ENCODE measurements at regions not wholly inside any gene's neighbourhood (a gene's known extent, or its start where the extent isn't known, plus 50 kb on each side); places are given as distances from the start of the nearest gene placed in this dataset.

DNA sequence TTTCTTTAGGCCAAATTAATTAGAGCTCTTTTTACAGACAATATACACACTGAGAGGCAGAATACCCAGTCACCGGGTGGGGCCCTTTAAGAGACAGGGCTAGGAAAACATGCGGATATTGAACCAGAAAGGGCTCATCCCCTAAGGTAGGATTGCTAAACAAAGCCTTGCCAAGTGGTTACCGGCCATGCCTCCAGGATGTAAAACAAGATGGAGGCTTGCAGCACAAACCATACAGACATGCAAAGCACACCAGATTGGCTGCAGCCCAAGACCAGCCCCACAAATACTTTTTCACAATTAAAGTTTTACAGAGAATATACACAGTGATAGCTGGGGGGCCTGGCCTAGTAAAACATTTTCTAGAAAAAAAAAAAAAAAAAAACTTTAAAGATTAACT lies 210.0 kb downstream of the KLHL4 start:
- H3K4me3 ChIP-seq (ENCODE audit: low read depth, low read length): no peak overlapping the region
- H3K27ac ChIP-seq (ENCODE audit: low read depth, low read length): no peak overlapping the region
- no peak overlapping the region for H3K9ac ChIP-seq (ENCODE audit: low read depth, low read length)
- peaks cover 12% of the 10 kb centered on the region for H3K9me3 ChIP-seq (ENCODE audit: control insufficient read depth, insufficient read depth, low read length)
- no peaks in the 10 kb centered on the region for H3K4me1 ChIP-seq (ENCODE audit: control insufficient read depth, insufficient read depth, low read length)
- no peaks in the 10 kb centered on the region for H3K36me3 ChIP-seq (ENCODE audit: control insufficient read depth, insufficient read depth, low read length)
- no peaks in the 10 kb centered on the region for H3K27me3 ChIP-seq (ENCODE audit: control insufficient read depth, insufficient read depth, low read length)

DNA sequence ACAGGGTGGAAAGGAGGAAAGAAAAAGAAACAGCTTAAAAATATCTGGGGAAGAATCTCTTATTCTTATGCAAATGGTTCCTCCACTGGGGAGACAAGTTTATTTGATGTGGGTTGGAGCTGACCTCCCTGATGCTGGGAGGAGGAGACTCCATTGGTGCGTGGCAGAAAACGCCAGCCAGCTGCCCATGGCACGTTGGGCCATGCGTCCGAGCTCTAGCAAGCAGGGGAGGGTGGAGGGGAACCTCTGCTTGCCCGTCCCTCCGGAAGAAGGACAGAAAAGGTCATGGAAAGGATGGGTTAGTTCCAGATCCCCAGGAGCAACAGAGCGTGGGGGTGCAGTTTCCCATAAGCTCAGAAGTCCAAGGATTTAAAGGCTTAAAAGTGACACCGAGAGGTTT lies 210.4 kb downstream of the KLHL4 start:
- Histone ChIP-seq H3K4me1 (ENCODE audit: control insufficient read depth, insufficient read depth, low read length) (no peaks in the 10 kb centered on the region), H3K27ac (ENCODE audit: low read depth, low read length) (no peak overlapping the region), H3K4me3 (ENCODE audit: low read depth, low read length) (no peak overlapping the region), H3K9me3 (ENCODE audit: control insufficient read depth, insufficient read depth, low read length) (peaks cover 12% of the 10 kb centered on the region), H3K36me3 (ENCODE audit: control insufficient read depth, insufficient read depth, low read length) (no peaks in the 10 kb centered on the region), H3K9ac (ENCODE audit: low read depth, low read length) (no peak overlapping the region), H3K27me3 (ENCODE audit: control insufficient read depth, insufficient read depth, low read length) (no peaks in the 10 kb centered on the region)

DNA sequence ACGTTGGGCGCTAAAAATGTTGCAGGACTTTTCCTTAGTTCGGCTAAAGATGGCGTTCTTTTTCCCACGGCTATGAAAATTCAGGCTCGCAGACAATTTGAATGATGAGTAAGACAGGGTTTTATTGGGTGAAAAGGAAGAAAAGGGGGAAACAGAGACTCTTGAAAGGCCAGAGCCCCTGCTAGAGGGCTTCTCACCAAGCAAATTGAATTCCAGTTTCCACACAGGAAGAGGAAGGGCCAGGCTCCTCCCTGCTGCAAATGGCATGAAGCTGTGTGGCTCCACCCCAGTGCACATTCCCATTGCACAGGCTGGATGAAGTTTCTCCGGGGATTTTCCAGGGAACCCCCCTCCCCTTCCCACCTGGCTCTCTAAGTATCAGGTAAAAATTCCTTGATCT lies 210.9 kb downstream of the KLHL4 start:
- H3K9me3 ChIP-seq (ENCODE audit: control insufficient read depth, insufficient read depth, low read length): peaks cover 12% of the 10 kb centered on the region

DNA sequence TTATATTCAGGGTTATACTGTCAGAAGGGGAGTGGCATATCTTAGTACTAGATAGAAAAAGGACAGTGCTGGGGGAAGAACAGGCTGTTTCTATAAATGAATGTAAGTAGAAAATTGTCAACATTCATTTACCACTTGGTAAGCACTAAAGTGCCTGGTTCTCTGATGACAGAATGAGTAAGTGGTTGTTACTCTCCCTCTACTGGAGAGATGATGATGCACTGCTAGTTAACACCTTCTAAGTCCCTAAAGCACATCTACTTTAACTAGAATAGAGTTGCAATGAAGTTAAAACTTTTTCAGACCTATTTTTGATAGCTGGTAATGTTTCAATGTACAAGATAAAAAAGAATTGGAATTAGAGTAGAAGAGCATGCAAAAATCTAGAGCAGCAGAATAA lies 214.5 kb downstream of the KLHL4 start:
- H3K27ac ChIP-seq (ENCODE audit: low read depth, low read length): no peak overlapping the region
- no peaks in the 10 kb centered on the region; the same call in 1 of the 2 replicates for H3K4me1 ChIP-seq (ENCODE audit: control insufficient read depth, insufficient read depth, low read length)
- H3K4me3 ChIP-seq (ENCODE audit: low read depth, low read length): no peak overlapping the region
- H3K36me3 ChIP-seq (ENCODE audit: control insufficient read depth, insufficient read depth, low read length): no peaks in the 10 kb centered on the region
- H3K9me3 ChIP-seq (ENCODE audit: control insufficient read depth, insufficient read depth, low read length): peaks cover 5% of the 10 kb centered on the region; the same call in 1 of the 2 replicates
- no peak overlapping the region for H3K9ac ChIP-seq (ENCODE audit: low read depth, low read length)
- no peaks in the 10 kb centered on the region for H3K27me3 ChIP-seq (ENCODE audit: control insufficient read depth, insufficient read depth, low read length)

More for the DNA sequence above, 210.9 kb downstream of the KLHL4 start:
- Histone ChIP-seq H3K9ac (ENCODE audit: low read depth, low read length) (no peak overlapping the region), H3K4me3 (ENCODE audit: low read depth, low read length) (no peak overlapping the region), H3K4me1 (ENCODE audit: control insufficient read depth, insufficient read depth, low read length) (no peaks in the 10 kb centered on the region), H3K27ac (ENCODE audit: low read depth, low read length) (no peak overlapping the region), H3K36me3 (ENCODE audit: control insufficient read depth, insufficient read depth, low read length) (no peaks in the 10 kb centered on the region), H3K27me3 (ENCODE audit: control insufficient read depth, insufficient read depth, low read length) (no peaks in the 10 kb centered on the region)

DNA sequence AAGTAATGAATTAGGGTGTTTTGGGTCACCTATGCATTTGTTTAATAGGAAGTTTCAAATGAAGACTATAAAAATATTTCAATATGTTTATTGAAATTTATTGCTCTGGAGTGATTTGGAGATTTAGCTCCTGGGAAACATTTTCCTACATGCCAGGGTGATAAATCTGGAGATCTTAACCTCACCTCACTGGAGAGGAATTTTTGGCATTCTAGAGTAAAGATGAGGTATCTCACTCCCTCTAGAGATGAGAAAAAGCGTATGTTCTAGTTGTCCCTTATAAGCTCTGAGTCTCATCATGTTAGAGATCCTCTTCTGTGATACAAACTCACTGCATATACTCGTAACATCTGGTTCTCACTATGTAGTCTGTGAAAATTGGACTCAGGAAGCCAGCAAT lies 219.0 kb downstream of the KLHL4 start:
- no peaks in the 10 kb centered on the region for H3K27me3 ChIP-seq (ENCODE audit: control insufficient read depth, insufficient read depth, low read length)
- H3K36me3 ChIP-seq (ENCODE audit: control insufficient read depth, insufficient read depth, low read length): no peaks in the 10 kb centered on the region
- no peaks in the 10 kb centered on the region; the same call in 1 of the 2 replicates for H3K4me1 ChIP-seq (ENCODE audit: control insufficient read depth, insufficient read depth, low read length)
- H3K27ac ChIP-seq (ENCODE audit: low read depth, low read length): no peak overlapping the region
- no peaks in the 10 kb centered on the region for H3K9me3 ChIP-seq (ENCODE audit: control insufficient read depth, insufficient read depth, low read length)
- no peak overlapping the region for H3K9ac ChIP-seq (ENCODE audit: low read depth, low read length)
- no peak overlapping the region for H3K4me3 ChIP-seq (ENCODE audit: low read depth, low read length)

DNA sequence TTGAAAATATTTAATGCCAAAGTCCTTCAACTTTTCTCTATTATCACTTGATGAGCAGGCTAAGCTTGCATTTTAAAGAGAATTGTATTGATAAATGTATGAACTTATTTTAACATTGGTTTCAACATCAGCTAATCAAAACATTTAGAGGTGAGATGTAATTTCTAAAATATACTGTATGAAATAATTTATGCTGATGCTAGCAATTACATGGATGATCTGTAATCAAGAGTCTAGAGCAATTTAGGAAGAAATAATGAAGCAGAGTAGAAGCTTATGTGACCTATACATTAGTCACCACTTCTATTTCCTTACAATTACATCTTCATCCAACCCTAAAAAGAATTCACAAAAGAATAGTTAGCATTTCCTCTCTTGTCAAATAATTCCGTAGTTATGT lies 226.8 kb downstream of the KLHL4 start:
- Histone ChIP-seq H3K9ac (ENCODE audit: low read depth, low read length) (no peak overlapping the region), H3K27me3 (ENCODE audit: control insufficient read depth, insufficient read depth, low read length) (no peaks in the 10 kb centered on the region), H3K36me3 (ENCODE audit: control insufficient read depth, insufficient read depth, low read length) (no peaks in the 10 kb centered on the region), H3K4me3 (ENCODE audit: low read depth, low read length) (no peak overlapping the region), H3K9me3 (ENCODE audit: control insufficient read depth, insufficient read depth, low read length) (no peaks in the 10 kb centered on the region), H3K4me1 (ENCODE audit: control insufficient read depth, insufficient read depth, low read length) (no peaks in the 10 kb centered on the region; the same call in 1 of the 2 replicates), H3K27ac (ENCODE audit: low read depth, low read length) (no peak overlapping the region)

DNA sequence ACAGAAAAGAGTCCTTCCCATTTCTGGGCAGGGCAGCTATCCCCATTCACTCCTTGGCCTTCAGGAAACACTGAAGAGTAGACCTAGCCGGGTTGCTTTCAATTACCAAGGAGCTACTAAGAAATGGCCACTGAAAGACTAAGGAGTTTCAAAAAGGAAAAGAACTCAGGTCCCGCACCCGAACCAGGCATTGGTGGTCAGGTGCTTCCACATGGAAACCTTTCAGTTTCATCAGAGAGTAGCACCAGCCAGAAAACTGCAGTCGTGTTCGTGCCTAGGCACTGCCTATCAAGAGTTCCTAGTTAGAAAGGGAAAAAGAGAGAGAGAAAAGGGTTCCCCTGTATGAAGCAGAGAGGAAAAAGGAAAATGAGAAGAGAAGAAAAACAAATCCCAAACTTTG lies 237.9 kb downstream of the KLHL4 start:
- no peak overlapping the region for H3K27ac ChIP-seq (ENCODE audit: low read depth, low read length)
- peaks cover 12% of the 10 kb centered on the region for H3K4me1 ChIP-seq (ENCODE audit: control insufficient read depth, insufficient read depth, low read length)
- no peaks in the 10 kb centered on the region for H3K27me3 ChIP-seq (ENCODE audit: control insufficient read depth, insufficient read depth, low read length)
- H3K9me3 ChIP-seq (ENCODE audit: control insufficient read depth, insufficient read depth, low read length): peaks cover 18% of the 10 kb centered on the region
- no peak overlapping the region for H3K9ac ChIP-seq (ENCODE audit: low read depth, low read length)
- H3K36me3 ChIP-seq (ENCODE audit: control insufficient read depth, insufficient read depth, low read length): no peaks in the 10 kb centered on the region
- H3K4me3 ChIP-seq (ENCODE audit: low read depth, low read length): no peak overlapping the region

DNA sequence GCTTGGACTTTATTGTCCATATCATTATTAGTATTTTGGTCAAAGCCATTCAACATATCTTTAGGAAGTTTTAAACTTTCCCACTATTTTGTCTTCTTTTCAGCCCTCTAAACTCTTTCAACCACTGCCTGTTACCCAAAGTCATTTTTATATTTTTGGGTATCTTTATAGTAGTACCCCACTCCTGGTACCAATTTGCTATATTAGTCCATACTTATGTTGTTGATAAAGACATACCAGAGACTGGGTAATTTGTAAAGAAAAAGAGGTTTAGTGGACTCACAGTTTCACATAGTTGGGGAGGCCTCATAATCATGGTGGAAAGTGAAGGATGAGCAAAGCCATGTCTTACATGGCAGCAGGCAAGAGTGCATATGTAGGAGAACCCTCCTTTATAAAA lies 271.4 kb downstream of the KLHL4 start:
- Histone ChIP-seq H3K4me3 (ENCODE audit: low read depth, low read length) (no peak overlapping the region), H3K9me3 (ENCODE audit: control insufficient read depth, insufficient read depth, low read length) (peaks cover 23% of the 10 kb centered on the region), H3K4me1 (ENCODE audit: control insufficient read depth, insufficient read depth, low read length) (no peaks in the 10 kb centered on the region), H3K36me3 (ENCODE audit: control insufficient read depth, insufficient read depth, low read length) (no peaks in the 10 kb centered on the region), H3K9ac (ENCODE audit: low read depth, low read length) (no peak overlapping the region), H3K27me3 (ENCODE audit: control insufficient read depth, insufficient read depth, low read length) (no peaks in the 10 kb centered on the region), H3K27ac (ENCODE audit: low read depth, low read length) (no peak overlapping the region)

DNA sequence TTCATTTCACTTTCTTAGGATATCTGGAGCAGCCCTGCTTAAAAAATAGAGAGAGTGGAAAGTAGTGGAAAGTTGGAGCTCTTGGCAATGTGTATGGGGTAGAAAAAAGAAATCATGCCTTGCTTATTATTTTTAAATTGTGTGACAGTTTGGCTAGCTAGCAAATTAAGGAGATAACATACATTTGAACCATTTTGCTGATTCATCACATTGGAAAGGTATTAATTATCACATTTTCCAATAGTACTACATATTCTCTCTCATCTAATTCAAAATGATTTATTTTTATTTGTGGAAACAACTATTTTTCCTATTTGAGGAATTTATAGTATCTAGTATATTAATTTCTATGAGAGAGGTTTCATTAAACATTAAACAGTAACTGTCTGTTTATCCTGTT lies 280.4 kb downstream of the KLHL4 start:
- H3K9ac ChIP-seq (ENCODE audit: low read depth, low read length): no peak overlapping the region
- H3K9me3 ChIP-seq (ENCODE audit: control insufficient read depth, insufficient read depth, low read length): no peaks in the 10 kb centered on the region
- H3K4me3 ChIP-seq (ENCODE audit: low read depth, low read length): no peak overlapping the region
- H3K36me3 ChIP-seq (ENCODE audit: control insufficient read depth, insufficient read depth, low read length): no peaks in the 10 kb centered on the region
- peaks cover 3% of the 10 kb centered on the region; the same call in 1 of the 2 replicates for H3K27me3 ChIP-seq (ENCODE audit: control insufficient read depth, insufficient read depth, low read length)
- peaks cover 12% of the 10 kb centered on the region for H3K4me1 ChIP-seq (ENCODE audit: control insufficient read depth, insufficient read depth, low read length)
- H3K27ac ChIP-seq (ENCODE audit: low read depth, low read length): no peak overlapping the region

DNA sequence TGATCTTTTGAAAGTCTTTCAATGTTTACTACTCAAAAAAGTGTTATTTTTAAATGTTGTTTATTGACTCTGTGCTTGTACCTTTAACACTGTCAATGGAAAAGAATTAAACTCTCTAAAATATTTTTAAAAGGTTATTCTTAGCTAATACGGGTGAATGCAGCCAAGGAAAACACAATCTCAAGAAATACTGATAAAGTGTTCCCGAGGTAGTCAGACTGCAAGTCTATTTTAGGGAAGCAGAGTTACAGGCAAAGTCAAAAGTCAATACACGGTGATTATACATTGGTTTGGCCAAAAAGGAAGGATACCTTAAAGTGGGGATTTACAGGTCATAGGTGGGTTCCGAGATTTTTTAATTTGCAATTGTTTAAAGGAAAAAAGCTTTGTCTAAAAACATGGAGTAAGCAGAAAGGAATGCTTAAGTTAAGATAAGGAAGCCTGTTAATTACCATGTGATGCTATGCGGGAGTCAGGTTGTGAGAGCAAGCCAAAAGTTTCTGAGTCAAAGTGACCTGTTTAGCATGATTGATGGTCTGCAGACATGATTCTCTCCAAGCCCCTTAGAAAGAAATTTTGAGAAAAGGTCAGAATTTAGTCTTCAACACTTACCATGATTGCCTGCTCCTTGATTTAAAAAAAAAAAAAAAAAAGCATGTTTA lies 288.4 kb downstream of the KLHL4 start:
- Histone ChIP-seq H3K9ac (ENCODE audit: low read depth, low read length) (no peak overlapping the region), H3K27ac (ENCODE audit: low read depth, low read length) (peak overlapping the region; percentile 50), H3K9me3 (ENCODE audit: control insufficient read depth, insufficient read depth, low read length) (no peaks in the 10 kb centered on the region), H3K4me3 (ENCODE audit: low read depth, low read length) (no peak overlapping the region), H3K27me3 (ENCODE audit: control insufficient read depth, insufficient read depth, low read length) (no peaks in the 10 kb centered on the region), H3K36me3 (ENCODE audit: control insufficient read depth, insufficient read depth, low read length) (no peaks in the 10 kb centered on the region), H3K4me1 (ENCODE audit: control insufficient read depth, insufficient read depth, low read length) (peaks cover 30% of the 10 kb centered on the region)

DNA sequence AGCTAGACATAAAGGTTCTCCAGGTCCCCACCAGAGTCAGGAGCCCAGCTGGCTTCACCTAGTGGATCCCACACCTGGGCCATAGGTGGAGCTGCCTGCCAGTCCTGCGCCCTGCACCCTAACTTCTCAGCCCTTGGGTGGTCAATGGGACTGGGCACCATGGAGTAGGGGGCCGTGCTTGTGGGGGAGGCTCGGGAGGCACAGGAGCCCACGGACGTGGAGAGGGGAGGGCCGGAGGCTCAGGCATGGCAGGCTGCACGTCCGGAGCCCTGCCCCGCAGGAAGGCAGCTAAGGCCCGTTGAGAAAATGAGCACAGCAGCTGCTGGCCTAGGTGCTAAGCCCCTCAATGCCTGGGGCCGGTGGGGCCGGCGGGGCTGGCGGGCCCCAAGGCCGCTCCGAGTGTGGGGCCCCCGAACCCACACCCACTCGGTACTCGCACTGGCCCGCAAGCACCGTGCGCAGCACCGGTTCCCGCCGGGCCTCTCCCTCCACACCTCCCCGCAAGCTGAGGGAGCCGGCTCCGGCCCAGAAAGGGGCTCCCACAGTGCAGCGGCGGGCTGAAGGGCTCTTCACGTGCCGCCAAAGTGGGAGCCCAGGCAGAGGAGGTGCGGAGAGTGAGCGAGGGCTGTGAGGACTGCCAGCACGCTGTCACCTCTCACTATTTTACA lies 291.1 kb downstream of the KLHL4 start:
- H3K4me3 ChIP-seq (ENCODE audit: low read depth, low read length): no peak overlapping the region
- no peak overlapping the region for H3K27ac ChIP-seq (ENCODE audit: low read depth, low read length)
- no peaks in the 10 kb centered on the region for H3K27me3 ChIP-seq (ENCODE audit: control insufficient read depth, insufficient read depth, low read length)
- peaks cover 19% of the 10 kb centered on the region for H3K4me1 ChIP-seq (ENCODE audit: control insufficient read depth, insufficient read depth, low read length)
- no peak overlapping the region for H3K9ac ChIP-seq (ENCODE audit: low read depth, low read length)
- no peaks in the 10 kb centered on the region for H3K36me3 ChIP-seq (ENCODE audit: control insufficient read depth, insufficient read depth, low read length)
- no peaks in the 10 kb centered on the region for H3K9me3 ChIP-seq (ENCODE audit: control insufficient read depth, insufficient read depth, low read length)
